GM18870 (cell line): ENCODE measurements at regions not wholly inside any gene's neighbourhood (a gene's known extent, or its start where the extent isn't known, plus 50 kb on each side); places are given as distances from the start of the nearest gene placed in this dataset.
"Not testable (repeated sequence)": the region's sequence is repeated elsewhere in the genome, so short reads cannot be mapped to it uniquely, and the experiment has no call there.

Source experiments
- ATAC-seq: cut with Tn5 transposase; IDR thresholded peaks from one replicate; pipeline ENCODE4 v1.9.1; 2021; ENCODE audit warnings: moderate library complexity; ENCODE audit not compliant: unreplicated experiment

GRCh38 chr12:25384038-25384892 lies 133.5 kb upstream of the KRAS start:
- no peak for ATAC-seq

- no peak for ATAC-seq
Observed at GRCh38 chr12:25382311-25383106, 131.8 kb upstream of the KRAS start.

GRCh38 chr12:25377469-25378177 lies 126.9 kb upstream of the KRAS start:
- ATAC-seq, result no peak

- ATAC-seq, result no peak
Observed at GRCh38 chr12:25376985-25377384, 126.3 kb upstream of the KRAS start.

GRCh38 chr12:25376407-25376806 lies 125.7 kb upstream of the KRAS start:
- no peak for ATAC-seq

GRCh38 chr12:25372969-25373817 lies 122.5 kb upstream of the KRAS start:
- ATAC-seq, result no peak

- ATAC-seq, result no peak
Observed at GRCh38 chr12:25372002-25372401, 121.3 kb upstream of the KRAS start.

GRCh38 chr12:25368557-25368956 lies 117.8 kb upstream of the KRAS start:
- no peak for ATAC-seq

GRCh38 chr12:25366122-25366521 lies 115.4 kb upstream of the KRAS start:
- no peak for ATAC-seq

- ATAC-seq, result peak; percentile 23
Observed at GRCh38 chr12:25365340-25365730, 114.6 kb upstream of the KRAS start.

- ATAC-seq, result peak; percentile 85
Observed at GRCh38 chr12:25364529-25365339, 114.0 kb upstream of the KRAS start.

- no peak for ATAC-seq
Observed at GRCh38 chr12:25362646-25363045, 111.9 kb upstream of the KRAS start.

GRCh38 chr12:25361511-25361910 lies 110.8 kb upstream of the KRAS start:
- no peak for ATAC-seq

GRCh38 chr12:25357595-25357994 lies 106.9 kb upstream of the KRAS start:
- no peak for ATAC-seq

GRCh38 chr12:25352942-25353341 lies 102.2 kb upstream of the KRAS start:
- not testable (repeated sequence) for ATAC-seq

- ATAC-seq, result peak; percentile 81
Observed at GRCh38 chr12:25352083-25352918, 101.6 kb upstream of the KRAS start.

GRCh38 chr12:25348593-25348895 lies 97.8 kb upstream of the KRAS start:
- no peak for ATAC-seq

GRCh38 chr12:25347716-25348592 lies 97.2 kb upstream of the KRAS start:
- no peak for ATAC-seq
